ENCODE measurements at regions not wholly inside any gene's neighbourhood (a gene's known extent, or its start where the extent isn't known, plus 50 kb on each side); places are given as distances from the start of the nearest gene placed in this dataset.

DNA sequence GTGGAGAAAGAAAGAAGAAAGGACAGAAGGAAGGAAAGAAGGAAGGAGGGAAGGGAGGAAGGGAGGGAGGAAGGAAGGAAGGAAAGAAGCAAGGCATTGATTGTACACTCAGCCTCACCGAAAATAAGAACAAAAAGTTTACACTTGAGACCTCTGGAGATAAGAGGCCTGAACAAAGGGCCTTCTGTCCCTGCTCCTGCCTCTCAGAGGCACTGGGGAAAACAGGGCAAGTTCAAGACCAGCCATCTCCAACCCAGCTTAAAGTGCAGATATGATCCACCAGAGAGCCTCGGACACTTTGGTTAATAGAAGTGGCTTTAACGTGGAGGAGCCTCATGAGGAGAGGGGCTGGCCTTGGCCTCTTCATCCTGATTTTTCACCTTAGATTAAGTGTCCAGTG lies 582.9 kb upstream of the PPP2R3A start:
- no peak overlapping the region for H3K4me3 ChIP-seq
- H3K36me3 ChIP-seq = no peaks in the 10 kb centered on the region
- no peaks in the 10 kb centered on the region for H3K27me3 ChIP-seq
- H3K4me1 ChIP-seq = no peaks in the 10 kb centered on the region
- H3K27ac ChIP-seq = no peak overlapping the region
- H3K9me3 ChIP-seq = no peaks in the 10 kb centered on the region
- WGBS, 2 donors (ENCODE audit: low coverage in 1 of 2) = 35% methylated on average over 2 of the region's 3 CpGs; no CpG with 5 or more reads in 1 of the 2 donors
- TF ChIP-seq POLR2A (IDR thresholded peaks at IDR 0.05) = no peak
- TF ChIP-seq, protein P1, sequence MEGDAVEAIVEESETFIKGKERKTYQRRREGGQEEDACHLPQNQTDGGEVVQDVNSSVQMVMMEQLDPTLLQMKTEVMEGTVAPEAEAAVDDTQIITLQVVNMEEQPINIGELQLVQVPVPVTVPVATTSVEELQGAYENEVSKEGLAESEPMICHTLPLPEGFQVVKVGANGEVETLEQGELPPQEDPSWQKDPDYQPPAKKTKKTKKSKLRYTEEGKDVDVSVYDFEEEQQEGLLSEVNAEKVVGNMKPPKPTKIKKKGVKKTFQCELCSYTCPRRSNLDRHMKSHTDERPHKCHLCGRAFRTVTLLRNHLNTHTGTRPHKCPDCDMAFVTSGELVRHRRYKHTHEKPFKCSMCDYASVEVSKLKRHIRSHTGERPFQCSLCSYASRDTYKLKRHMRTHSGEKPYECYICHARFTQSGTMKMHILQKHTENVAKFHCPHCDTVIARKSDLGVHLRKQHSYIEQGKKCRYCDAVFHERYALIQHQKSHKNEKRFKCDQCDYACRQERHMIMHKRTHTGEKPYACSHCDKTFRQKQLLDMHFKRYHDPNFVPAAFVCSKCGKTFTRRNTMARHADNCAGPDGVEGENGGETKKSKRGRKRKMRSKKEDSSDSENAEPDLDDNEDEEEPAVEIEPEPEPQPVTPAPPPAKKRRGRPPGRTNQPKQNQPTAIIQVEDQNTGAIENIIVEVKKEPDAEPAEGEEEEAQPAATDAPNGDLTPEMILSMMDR (IDR thresholded peaks at IDR 0.05) = no peak
- no peak for TF ChIP-seq EP300 (IDR thresholded peaks at IDR 0.05)
- TF ChIP-seq POLR2AphosphoS5 (IDR thresholded peaks at IDR 0.05) = no peak
- ATAC-seq = no peak

DNA sequence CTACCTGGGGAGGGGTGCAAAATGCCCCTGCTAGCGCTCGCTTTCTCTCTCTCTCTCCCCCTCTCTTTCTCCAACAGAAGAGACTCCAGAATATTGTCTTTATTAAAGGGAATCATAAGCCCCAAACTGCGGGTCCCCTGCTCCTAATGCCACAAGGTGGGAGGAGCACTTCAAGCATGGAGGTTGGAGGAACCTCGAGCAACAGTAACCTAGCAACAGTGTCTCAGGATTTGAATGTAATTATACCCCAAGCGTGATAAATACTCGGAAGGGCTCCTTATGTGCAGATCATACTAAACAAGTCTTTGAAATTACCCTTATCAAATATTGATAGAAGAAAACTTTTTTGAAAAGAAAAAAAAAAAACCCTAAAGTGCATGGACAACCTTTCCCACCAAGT lies 582.2 kb upstream of the PPP2R3A start:
- ATAC-seq = no peak
- Histone ChIP-seq H3K27ac (no peak overlapping the region), H3K4me3 (no peak overlapping the region), H3K36me3 (no peaks in the 10 kb centered on the region), H3K4me1 (no peaks in the 10 kb centered on the region), H3K9me3 (no peaks in the 10 kb centered on the region), H3K27me3 (no peaks in the 10 kb centered on the region)
- TF ChIP-seq, protein P1 (IDR thresholded peaks at IDR 0.05) = no peak
- no peak for TF ChIP-seq POLR2A (IDR thresholded peaks at IDR 0.05)
- WGBS, 2 donors (ENCODE audit: low coverage in 1 of 2) = 73 to 100% methylated on average over 2 to 4 of the region's 6 CpGs

DNA sequence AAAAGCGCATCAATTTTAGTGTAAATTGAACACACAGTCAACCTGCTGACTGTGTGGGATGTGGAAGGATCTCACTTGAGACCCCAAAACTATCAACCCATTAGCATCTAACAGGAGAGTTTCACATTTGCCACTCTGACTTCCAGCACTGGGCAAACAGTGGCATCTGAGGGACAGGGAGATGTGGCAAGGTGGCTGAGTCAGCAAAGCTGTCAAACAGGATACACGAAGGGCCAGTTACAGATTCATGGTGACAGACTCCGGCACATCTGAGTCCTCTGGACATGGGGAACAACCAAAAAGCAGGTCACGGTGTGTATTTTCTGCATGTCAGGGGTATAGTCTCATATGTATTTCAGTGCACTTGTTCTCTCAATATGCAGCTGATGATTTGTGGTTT lies 573.4 kb upstream of the PPP2R3A start:
- WGBS, 2 donors (ENCODE audit: low coverage in 1 of 2) = 77 to 81% methylated on average over 4 of the region's 4 CpGs
- no peak for TF ChIP-seq POLR2A (IDR thresholded peaks at IDR 0.05)
- no peak for TF ChIP-seq POLR2AphosphoS5 (IDR thresholded peaks at IDR 0.05)
- H3K27me3 ChIP-seq = no peaks in the 10 kb centered on the region
- H3K4me1 ChIP-seq = no peaks in the 10 kb centered on the region
- H3K36me3 ChIP-seq = no peaks in the 10 kb centered on the region
- ATAC-seq = no peak
- H3K27ac ChIP-seq = no peak overlapping the region
- no peak overlapping the region for H3K4me3 ChIP-seq
- peaks cover 0 to 48% (median 0%) of the 10 kb centered on the region in 3 donors for H3K9me3 ChIP-seq

DNA sequence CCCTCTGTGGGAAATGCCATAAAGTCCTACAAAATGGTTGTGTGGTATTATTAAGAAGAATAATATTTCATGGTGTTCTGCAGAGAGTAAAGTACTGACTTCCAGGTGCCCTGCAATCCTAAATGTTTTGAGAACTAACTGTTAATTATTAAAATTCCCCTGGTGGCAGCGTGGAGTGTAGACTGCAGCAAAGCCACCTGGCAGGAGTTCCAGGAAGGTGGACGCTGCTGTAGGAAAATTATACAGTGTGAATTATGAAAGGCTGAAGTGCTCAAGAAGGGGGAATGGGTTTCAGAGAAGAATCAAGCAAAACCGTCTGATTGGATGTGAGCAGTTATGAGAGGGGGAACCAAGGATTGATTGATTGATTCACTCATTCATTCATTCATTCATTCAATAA lies 572.4 kb upstream of the PPP2R3A start:
- TF ChIP-seq, protein P1 (IDR thresholded peaks at IDR 0.05) = no peak
- TF ChIP-seq POLR2A (IDR thresholded peaks at IDR 0.05) (no peak), EP300 (IDR thresholded peaks at IDR 0.05) (no peak), POLR2AphosphoS5 (IDR thresholded peaks at IDR 0.05) (no peak)
- H3K27ac ChIP-seq = no peak overlapping the region
- no peak for ATAC-seq
- no peaks in the 10 kb centered on the region for H3K36me3 ChIP-seq
- no peaks in the 10 kb centered on the region for H3K4me1 ChIP-seq
- no peak overlapping the region for H3K4me3 ChIP-seq
- H3K27me3 ChIP-seq = no peaks in the 10 kb centered on the region
- peaks cover 0 to 54% (median 0%) of the 10 kb centered on the region in 3 donors for H3K9me3 ChIP-seq
- WGBS, 2 donors (ENCODE audit: low coverage in 1 of 2) = 70 to 82% methylated on average over 3 of the region's 3 CpGs

DNA sequence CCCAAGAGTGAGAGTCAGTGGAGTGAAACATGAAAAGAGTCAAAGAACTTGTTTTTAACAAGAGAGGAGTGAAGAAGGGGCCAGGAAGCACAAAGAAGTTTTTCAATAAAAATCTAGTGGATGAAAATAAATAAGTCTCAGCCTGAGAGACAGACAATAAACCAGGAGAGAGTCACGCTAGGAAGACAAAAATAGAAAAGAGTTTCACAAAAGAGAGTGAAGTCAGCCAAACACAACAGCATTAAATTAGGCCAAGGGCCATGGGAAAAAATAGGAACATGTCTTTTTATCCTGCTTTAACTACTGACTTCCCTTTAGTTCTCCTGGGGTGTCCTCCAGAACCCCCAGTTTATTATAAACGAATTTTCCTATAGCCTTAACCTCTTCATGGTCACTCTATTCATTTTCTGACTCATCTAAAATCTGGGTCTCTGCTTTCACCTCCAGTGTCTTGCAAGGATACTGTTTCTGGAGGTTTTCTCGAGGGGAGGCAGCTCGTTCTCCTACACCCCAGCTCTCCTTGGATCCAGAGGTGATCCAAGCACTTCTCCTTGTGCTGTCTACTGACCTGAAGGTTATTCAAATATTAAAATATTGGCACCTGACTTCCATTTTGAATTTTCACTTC lies 571.5 kb upstream of the PPP2R3A start:
- H3K4me1 ChIP-seq = no peaks in the 10 kb centered on the region
- TF ChIP-seq EP300 (IDR thresholded peaks at IDR 0.05) (no peak), POLR2A (IDR thresholded peaks at IDR 0.05) (no peak), POLR2AphosphoS5 (IDR thresholded peaks at IDR 0.05) (no peak)
- TF ChIP-seq, protein P1 (IDR thresholded peaks at IDR 0.05) = no peak
- H3K36me3 ChIP-seq = no peaks in the 10 kb centered on the region
- H3K27me3 ChIP-seq = no peaks in the 10 kb centered on the region
- WGBS, 2 donors (ENCODE audit: low coverage in 1 of 2) = 40 to 48% methylated on average over 4 of the region's 4 CpGs
- no peak for ATAC-seq
- H3K27ac ChIP-seq = no peak overlapping the region
- H3K9me3 ChIP-seq = peaks cover 0 to 49% (median 0%) of the 10 kb centered on the region in 3 donors
- no peak overlapping the region for H3K4me3 ChIP-seq

Data from gastroesophageal sphincter (tissue), 4 donors.